Posterior vena cava (tissue), 2 donors: ENCODE measurements at regions not wholly inside any gene's neighbourhood (a gene's known extent, or its start where the extent isn't known, plus 50 kb on each side); places are given as distances from the start of the nearest gene placed in this dataset.

ENCODE experiments used
- DNase-seq: peaks from one replicate; pipeline ENCODE4 v3.0.0-alpha.2; 2020; ENCODE audit warnings: low spot score
- intact Hi-C, 2 donors: fragments of 100-400 bp; cut with DNase I; formaldehyde crosslinking; loops; one replicate each; pipeline versions ENCODE4 v1.14.1 to v1.14.2; 2022 to 2023
- donor health status: DM: yes; HTN: yes; CAD: no.
- donor health status: DM: yes; HTN: yes; CAD: no.

DNA sequence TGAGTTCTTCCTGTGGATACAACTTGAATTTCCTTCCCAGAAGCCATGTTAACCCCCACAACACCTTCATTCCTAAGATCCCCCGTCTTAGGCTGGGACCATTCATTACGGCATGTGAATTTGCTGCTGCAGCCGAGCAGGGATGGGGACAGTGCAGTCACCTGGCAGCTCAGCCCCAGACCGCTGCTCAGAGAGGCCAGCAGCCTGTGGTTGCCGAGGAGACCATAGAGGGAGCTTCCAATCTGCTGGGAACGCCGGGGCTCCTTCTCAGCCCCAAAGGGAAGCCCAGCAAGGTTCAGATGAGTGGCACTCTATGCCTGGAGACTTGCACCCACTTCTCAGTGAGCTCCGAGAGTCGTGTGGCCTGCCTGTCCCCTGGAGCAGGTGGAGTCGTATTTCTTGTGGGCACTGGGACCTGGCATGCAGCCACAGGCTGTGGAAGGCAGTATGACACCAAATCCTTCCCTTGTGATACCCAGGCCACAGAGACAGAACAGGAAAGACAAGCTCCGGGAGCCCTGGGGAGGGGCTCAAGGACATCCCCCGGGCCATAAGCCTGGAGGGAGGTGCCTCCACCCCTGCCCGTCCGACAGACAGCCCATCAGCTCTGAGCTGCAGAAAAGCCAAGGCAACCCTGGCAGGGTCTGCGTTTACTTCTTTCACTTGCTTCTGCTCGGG, 167.3 kb downstream of the FAM43A start:
- intact Hi-C loops: no loop called here

GRCh38 chr3:194854206-194854605, 168.5 kb downstream of the FAM43A start:
- no peak for DNase-seq
- intact Hi-C loops: no loop called here

More for the DNA sequence above, 167.3 kb downstream of the FAM43A start:
- DNase-seq: peak; percentile 57

DNA sequence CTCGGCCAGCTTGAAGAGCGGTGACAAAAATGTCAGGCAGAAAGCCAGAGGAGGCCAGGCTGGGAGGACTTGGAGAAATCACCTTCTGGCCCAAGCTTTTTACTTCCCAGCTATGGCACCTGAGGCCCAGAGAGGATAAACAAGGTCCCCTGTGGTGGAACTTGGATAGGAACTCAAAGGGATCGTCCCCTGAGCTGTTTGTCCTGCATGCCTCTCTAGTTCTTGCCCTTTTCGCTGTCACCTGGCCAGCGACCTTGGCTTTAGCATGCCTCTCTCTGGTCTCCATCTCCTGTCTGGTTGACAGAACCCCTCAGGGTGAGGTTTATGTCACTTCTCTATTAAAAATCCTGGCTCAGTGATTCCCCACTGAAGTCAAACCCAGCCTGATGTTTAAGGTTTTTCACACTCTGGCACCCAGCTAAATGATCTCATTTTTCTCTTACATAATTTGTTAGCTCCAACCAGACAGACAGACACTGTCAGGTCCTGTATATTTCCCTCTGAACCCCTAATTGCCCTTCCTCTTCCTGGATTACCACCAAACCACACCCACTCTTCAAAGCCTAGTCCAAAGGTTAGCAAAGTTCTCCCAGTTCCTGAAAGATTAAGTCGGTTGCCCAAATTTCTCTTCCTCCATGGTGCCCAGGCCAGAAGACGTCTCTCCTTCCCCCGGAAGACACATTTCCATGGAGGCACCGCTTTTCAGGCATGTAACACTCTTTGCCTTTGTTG, 169.1 kb downstream of the FAM43A start:
- DNase-seq: peak; percentile 74

DNA sequence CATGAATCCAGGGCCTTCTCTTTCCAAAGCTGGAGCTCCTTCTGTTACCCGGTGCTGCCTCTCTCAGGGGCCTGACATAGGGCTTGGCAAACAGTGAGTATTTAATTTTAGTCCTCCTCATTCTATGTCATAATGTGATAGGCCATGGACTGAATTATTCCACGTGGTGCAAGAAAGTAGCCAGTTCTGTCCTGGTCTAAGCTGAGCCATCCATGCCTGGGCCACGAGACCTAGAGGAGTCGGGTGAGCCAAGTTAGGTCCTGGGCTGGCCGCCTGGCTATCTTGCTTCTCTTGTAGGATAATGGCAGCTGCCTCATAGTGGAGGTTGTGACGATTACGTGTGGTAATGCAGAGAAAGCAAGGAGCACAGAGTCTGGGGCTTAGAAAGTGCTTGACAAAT, 170.6 kb downstream of the FAM43A start:
- DNase-seq: peak; percentile 77
- intact Hi-C loops: no loop called here

More for the DNA sequence above, 169.1 kb downstream of the FAM43A start:
- intact Hi-C loops: no loop called here

- DNase-seq: no peak
- intact Hi-C loops: no loop called here
Observed at GRCh38 chr3:194857469-194858113, 171.9 kb downstream of the FAM43A start.

- intact Hi-C loops: no loop called here
- no peak for DNase-seq
Observed at GRCh38 chr3:194858382-194858781, 172.7 kb downstream of the FAM43A start.

- intact Hi-C loops: no loop called here
- DNase-seq: peak; percentile 38
Observed at GRCh38 chr3:194860725-194861124, 175.0 kb downstream of the FAM43A start.

GRCh38 chr3:194861375-194861774, 175.7 kb downstream of the FAM43A start:
- intact Hi-C loops: no loop called here

GRCh38 chr3:194865061-194865460, 179.4 kb downstream of the FAM43A start:
- DNase-seq: peak; percentile 14
- intact Hi-C loops: no loop called here

More at GRCh38 chr3:194861375-194861774, 175.7 kb downstream of the FAM43A start:
- peak; percentile 35 for DNase-seq

GRCh38 chr3:194865615-194866014, 179.9 kb downstream of the FAM43A start:
- DNase-seq: no peak
- intact Hi-C loops: no loop called here

- no peak for DNase-seq
- intact Hi-C loops: no loop called here
Observed at GRCh38 chr3:194866236-194866635, 180.6 kb downstream of the FAM43A start.

DNA sequence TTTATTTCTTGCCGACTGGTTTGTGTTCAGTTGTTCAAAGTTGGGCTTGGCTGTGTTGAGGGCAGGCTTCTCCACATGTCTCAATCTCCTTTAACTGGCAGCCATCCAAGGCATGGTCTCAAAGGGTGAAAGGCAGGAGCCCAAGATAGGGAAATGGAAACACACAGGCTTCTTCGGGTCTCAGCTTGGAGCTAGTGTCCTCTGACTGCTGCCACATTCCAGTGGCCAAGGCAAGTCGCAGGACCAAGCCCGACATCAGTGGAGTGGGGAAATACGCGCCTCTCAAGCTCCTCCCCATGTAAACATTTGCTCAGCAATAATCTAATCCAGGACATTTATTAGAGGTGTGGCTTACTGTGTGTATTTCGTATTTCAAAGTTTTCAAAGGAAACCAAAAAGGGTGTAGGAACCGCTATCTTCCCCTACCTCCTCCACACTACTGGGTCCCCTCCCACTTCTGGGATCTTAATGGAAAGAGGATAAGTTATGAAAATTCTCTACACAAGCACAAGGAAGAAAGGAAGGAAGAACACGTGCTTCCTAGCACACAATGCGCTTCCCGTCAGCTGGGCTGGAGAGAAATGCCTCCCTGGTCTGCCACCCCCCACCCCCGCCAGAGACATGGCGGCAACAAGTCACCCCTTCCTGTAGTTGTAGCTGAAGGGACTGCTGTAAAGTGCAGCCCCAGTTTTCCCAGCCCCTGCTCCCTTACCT, 181.7 kb downstream of the FAM43A start:
- no peak for DNase-seq
- intact Hi-C loops: no loop called here

DNA sequence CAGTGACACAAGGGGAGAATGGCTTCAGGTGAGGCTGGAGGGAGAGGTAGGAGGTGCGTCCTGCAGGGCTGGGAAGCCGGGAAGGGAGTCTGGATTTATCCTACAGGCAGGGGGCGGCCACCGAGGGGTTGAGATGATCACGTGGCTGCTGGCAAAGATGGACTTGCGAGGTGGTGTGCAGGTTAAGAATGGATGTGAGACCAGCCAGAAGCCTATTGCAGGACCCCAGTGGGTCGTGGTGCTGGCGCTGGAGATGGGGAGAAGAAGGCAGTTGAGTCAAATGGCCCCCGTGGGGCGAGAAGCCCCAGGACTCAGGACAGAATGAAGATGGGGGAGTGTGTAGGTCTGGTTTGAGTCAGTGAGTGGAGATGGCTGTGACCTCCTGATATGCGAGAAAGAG, 183.1 kb downstream of the FAM43A start:
- intact Hi-C loops: no loop called here

GRCh38 chr3:194869482-194870169, 183.9 kb downstream of the FAM43A start:
- no peak for DNase-seq
- intact Hi-C loops: loop anchor here in 1 of 2 donors (10.0 kb wide), 1 partner anchor 185 kb away; the partner anchor contains the start of gene FAM43A

More for the DNA sequence above, 183.1 kb downstream of the FAM43A start:
- DNase-seq: no peak

DNA sequence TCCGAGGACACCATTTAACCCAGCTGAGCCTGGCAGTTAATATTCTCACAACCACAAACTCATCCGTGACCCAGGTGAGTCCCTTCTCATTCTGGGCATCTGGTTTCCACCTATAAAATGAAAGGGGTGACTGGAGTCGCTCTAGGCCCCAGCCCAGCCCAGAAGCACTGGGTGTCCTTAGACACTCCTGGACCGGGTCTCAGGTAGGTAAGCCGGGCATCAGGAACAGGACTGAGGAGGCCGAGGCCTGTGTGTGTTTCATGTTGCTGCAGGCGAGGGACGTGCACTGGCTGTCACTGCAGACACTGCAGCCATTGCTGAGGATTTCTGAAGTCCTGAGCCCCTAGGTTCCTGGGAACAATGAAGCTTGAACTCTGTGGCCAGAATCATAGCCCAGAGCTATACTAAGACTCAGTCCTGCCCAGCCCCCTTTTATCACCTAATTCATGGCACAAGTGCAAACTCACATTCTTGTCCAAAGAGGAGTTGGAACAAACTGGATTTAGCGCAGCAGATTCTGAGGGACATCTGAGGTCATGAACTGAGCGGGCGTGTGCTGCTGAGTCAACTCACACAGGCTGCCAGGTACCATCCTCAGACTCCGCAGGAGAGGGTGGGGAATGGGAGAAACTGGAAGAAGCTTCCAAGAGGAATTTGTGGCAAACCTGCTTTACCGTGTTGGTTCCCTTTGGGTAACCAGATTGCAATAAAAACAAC, 184.9 kb downstream of the FAM43A start:
- intact Hi-C loops: loop anchor here in 1 of 2 donors (10.0 kb wide), 1 partner anchor 186 kb away; the partner anchor contains the start of gene FAM43A

GRCh38 chr3:194871143-194871863, 185.6 kb downstream of the FAM43A start:
- peak; percentile 89 for DNase-seq
- intact Hi-C loops: loop anchor here in 1 of 2 donors (10.0 kb wide), 1 partner anchor 187 kb away; the partner anchor contains the start of gene FAM43A

More for the DNA sequence above, 184.9 kb downstream of the FAM43A start:
- DNase-seq: no peak

GRCh38 chr3:194871864-194872668, 186.4 kb downstream of the FAM43A start:
- no peak for DNase-seq
- intact Hi-C loops: loop anchor here in 1 of 2 donors (10.0 kb wide), 1 partner anchor 187 kb away; the partner anchor contains the start of gene FAM43A
